ENCODE measurements at regions not wholly inside any gene's neighbourhood (a gene's known extent, or its start where the extent isn't known, plus 50 kb on each side); places are given as distances from the start of the nearest gene placed in this dataset.

DNA sequence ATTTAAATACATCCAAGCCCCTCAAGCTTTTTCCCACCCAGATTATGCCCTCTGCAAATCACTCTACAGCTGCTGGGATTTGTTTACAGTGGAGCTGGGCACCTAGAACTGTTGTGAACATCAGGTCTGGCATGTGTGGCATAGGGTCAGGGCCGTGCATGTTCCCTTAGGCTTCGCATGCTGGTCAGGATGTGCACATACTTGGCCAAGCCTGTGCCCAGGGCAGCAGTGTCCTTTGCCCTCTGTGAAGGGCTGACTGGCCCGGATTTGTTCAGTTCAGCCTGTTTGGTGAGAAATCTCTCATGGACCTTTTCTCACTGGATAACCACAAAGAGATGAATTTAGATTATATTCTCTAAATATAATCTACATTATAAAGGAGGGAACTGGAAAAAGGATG is 471.9 kb downstream of the TRIML1 start:
- TF ChIP-seq, protein P1, sequence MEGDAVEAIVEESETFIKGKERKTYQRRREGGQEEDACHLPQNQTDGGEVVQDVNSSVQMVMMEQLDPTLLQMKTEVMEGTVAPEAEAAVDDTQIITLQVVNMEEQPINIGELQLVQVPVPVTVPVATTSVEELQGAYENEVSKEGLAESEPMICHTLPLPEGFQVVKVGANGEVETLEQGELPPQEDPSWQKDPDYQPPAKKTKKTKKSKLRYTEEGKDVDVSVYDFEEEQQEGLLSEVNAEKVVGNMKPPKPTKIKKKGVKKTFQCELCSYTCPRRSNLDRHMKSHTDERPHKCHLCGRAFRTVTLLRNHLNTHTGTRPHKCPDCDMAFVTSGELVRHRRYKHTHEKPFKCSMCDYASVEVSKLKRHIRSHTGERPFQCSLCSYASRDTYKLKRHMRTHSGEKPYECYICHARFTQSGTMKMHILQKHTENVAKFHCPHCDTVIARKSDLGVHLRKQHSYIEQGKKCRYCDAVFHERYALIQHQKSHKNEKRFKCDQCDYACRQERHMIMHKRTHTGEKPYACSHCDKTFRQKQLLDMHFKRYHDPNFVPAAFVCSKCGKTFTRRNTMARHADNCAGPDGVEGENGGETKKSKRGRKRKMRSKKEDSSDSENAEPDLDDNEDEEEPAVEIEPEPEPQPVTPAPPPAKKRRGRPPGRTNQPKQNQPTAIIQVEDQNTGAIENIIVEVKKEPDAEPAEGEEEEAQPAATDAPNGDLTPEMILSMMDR (IDR thresholded peaks at IDR 0.05): no peak
- TF ChIP-seq POLR2A (IDR thresholded peaks at IDR 0.05): no peak

All from lower leg skin (tissue), 3 donors.